Activated CD4-positive, alpha-beta T cell treated with anti-CD3 and anti-CD28 coated beads for 36 hours (primary cell): ENCODE measurements at regions not wholly inside any gene's neighbourhood (a gene's known extent, or its start where the extent isn't known, plus 50 kb on each side); places are given as distances from the start of the nearest gene placed in this dataset.

Experiments
- ATAC-seq: fragments of 200-7000 bp; cut with Tn5 transposase; one replicate; pipeline ENCODE4 v1.10.0; 2021; ENCODE audit warnings: mild to moderate bottlenecking, moderate library complexity
- CTCF ChIA-PET: fragments of 350-600 bp; sonication (Branson Sonifier 250); formaldehyde crosslinking; loops from one replicate; lab custom pipeline; 2021; ENCODE audit warnings: antibody characterized with exemption; lab: Charles Lee
- POLR2A ChIA-PET: fragments of 350-600 bp; sonication (Branson Sonifier 250); formaldehyde crosslinking; loops from one replicate; lab custom pipeline; 2021; ENCODE audit warnings: antibody characterized with exemption, inconsistent platforms; lab: Charles Lee
- DNase-seq: peaks from one replicate; pipeline ENCODE4 v3.0.0-alpha.2; 2020
- H3K27ac Mint-ChIP-seq: one replicate; pipeline ENCODE4 v1.8.0; 2021; ENCODE audit warnings: mixed read lengths
- H3K27me3 Mint-ChIP-seq: one replicate; pipeline ENCODE4 v1.8.0; 2021; ENCODE audit warnings: mixed read lengths
- H3K36me3 Mint-ChIP-seq: one replicate; pipeline ENCODE4 v1.8.0; 2021; ENCODE audit warnings: low read depth, mixed read lengths
- H3K4me1 Mint-ChIP-seq: one replicate; pipeline ENCODE4 v1.8.0; 2021; ENCODE audit warnings: mixed read lengths
- H3K4me3 Mint-ChIP-seq: one replicate; pipeline ENCODE4 v1.8.0; 2021; ENCODE audit warnings: mild to moderate bottlenecking, moderate library complexity, mixed read lengths
- H3K9me3 Mint-ChIP-seq: one replicate; pipeline ENCODE4 v1.8.0; 2021; ENCODE audit warnings: low read depth, mixed read lengths
- intact Hi-C, 2 experiments: fragments of 100-400 bp; cut with DNase I in 1 of 2; cut with micrococcal nuclease in 1 of 2; formaldehyde crosslinking; loops; one replicate each; pipeline versions ENCODE4 v1.14.2 to v1.15.1; 2022 to 2024; cut with DNase I, micrococcal nuclease

DNA sequence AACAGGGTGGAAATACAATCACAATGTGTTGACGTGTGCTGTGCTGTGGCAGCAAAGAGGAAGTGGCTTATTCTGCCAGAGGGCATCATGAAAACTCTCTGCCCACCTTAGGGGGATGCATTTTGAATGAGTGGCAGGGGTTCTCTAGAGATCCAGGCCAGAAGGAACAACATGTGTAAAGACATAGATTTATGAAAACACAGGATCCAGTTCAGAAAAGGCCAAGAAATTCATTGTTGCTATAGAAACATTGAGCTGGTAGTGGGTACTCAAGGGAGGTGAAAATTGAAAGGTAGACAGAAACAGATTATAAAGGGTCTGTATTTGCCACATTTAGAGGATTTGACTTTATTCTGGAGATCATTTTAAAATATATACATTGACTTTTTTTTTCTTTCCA lies 417.7 kb downstream of the ENC1 start:
- POLR2A ChIA-PET, result no interaction called here
- Mint-ChIP-seq H3K27ac (no peak overlapping the region), H3K4me3 (no peak overlapping the region), H3K27me3 (peaks cover 14% of the 10 kb centered on the region), H3K36me3 (no peaks in the 10 kb centered on the region), H3K4me1 (no peaks in the 10 kb centered on the region), H3K9me3 (peaks cover 7% of the 10 kb centered on the region)
- CTCF ChIA-PET, result no interaction called here
- DNase-seq (no peak), ATAC-seq (no peak)
- intact Hi-C loops, result no loop called here

DNA sequence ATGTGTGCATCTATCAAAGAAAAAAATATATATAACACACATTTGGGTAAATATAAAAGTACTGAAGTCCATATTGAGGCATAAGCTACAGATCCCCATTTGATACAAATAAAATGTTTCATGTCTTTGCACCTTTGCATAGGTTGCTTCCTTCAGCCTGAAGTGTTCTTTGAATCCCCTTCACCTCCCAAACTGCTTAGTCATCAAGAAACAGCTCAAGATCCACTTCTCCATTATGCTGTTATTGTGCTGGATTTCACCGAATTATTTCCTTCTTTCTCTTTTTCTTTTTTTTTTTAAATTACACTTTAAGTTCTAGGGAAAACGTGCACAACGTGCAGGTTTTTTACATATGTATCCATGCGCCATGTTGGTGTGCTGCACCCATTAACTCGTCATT lies 419.1 kb downstream of the ENC1 start:
- ChIA-PET POLR2A (no interaction called here), CTCF (interaction anchor here (0.5 to 0.6 kb wide), 2 partner anchors 542 to 617 kb away, joined by 3 to 4 read pairs; no protein-coding TSS in a partner anchor)
- Mint-ChIP-seq H3K4me3 (no peak overlapping the region), H3K27ac (no peak overlapping the region), H3K36me3 (no peaks in the 10 kb centered on the region), H3K4me1 (no peaks in the 10 kb centered on the region), H3K27me3 (peaks cover 16% of the 10 kb centered on the region), H3K9me3 (peaks cover 7% of the 10 kb centered on the region)
- DNase-seq (no peak), ATAC-seq (no peak)
- intact Hi-C loops, result no loop called here

GRCh38 chr5:74216012-74216411 lies 424.5 kb downstream of the ENC1 start:
- Mint-ChIP-seq H3K27me3 (peaks cover 9% of the 10 kb centered on the region), H3K27ac (no peak overlapping the region), H3K4me1 (no peaks in the 10 kb centered on the region), H3K4me3 (no peak overlapping the region), H3K9me3 (peaks cover 3% of the 10 kb centered on the region), H3K36me3 (no peaks in the 10 kb centered on the region)
- DNase-seq (no peak), ATAC-seq (no peak)
- CTCF ChIA-PET, result interaction anchor here (0.6 kb wide), 1 partner anchor 358 kb away, joined by 4 read pairs; no protein-coding TSS in a partner anchor
- POLR2A ChIA-PET, result no interaction called here
- intact Hi-C loops, result no loop called here

DNA sequence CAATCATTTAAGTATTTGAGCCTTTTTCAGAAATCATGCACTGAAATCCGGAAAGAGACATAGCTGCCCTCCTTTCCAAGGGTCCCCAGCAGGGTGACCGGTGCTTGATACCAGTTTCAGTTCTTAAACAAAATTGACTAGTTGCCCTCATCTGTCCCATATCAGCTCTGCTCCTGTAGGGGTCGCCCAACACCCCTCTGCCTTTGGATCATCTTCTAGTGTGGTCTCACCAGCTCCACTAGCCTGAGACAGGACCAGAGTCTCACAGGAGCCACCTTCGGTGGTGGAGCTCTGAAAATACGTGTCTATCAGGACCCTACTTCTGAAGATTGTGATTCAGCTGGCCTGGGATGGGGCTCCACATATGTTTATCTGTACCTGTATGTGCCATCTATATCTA lies 428.2 kb downstream of the ENC1 start:
- peaks cover 16% of the 10 kb centered on the region for H3K27me3 Mint-ChIP-seq
- H3K36me3 Mint-ChIP-seq, result no peaks in the 10 kb centered on the region
- H3K9me3 Mint-ChIP-seq, result no peaks in the 10 kb centered on the region
- no peak overlapping the region for H3K4me3 Mint-ChIP-seq
- CTCF ChIA-PET, result interaction anchor here (0.7 to 1.4 kb wide), 6 partner anchors 12 to 473 kb away, joined by 3 to 5 read pairs (median 3); partner anchors contain the start of gene HEXB
- intact Hi-C loops, result no loop called here
- POLR2A ChIA-PET, result no interaction called here
- DNase-seq (peak; percentile 32), ATAC-seq (peak; percentile 53)
- no peak overlapping the region for H3K27ac Mint-ChIP-seq
- H3K4me1 Mint-ChIP-seq, result no peaks in the 10 kb centered on the region

GRCh38 chr5:74209571-74209970 lies 431.0 kb downstream of the ENC1 start:
- no peak overlapping the region for H3K4me3 Mint-ChIP-seq
- H3K36me3 Mint-ChIP-seq, result no peaks in the 10 kb centered on the region
- intact Hi-C loops, result loop anchor here in 1 of 2 experiments (10.0 kb wide), 1 partner anchor 435 kb away; the partner anchor contains the start of gene ENC1
- ChIA-PET POLR2A (no interaction called here), CTCF (no interaction called here)
- ATAC-seq (no peak), DNase-seq (no peak)
- H3K4me1 Mint-ChIP-seq, result no peaks in the 10 kb centered on the region
- H3K27me3 Mint-ChIP-seq, result peaks cover 13% of the 10 kb centered on the region
- no peak overlapping the region for H3K27ac Mint-ChIP-seq
- no peaks in the 10 kb centered on the region for H3K9me3 Mint-ChIP-seq

GRCh38 chr5:74206579-74207550 lies 433.7 kb downstream of the ENC1 start:
- peaks cover 1% of the 10 kb centered on the region for H3K4me1 Mint-ChIP-seq
- ChIA-PET POLR2A (no interaction called here), CTCF (no interaction called here)
- H3K4me3 Mint-ChIP-seq, result no peak overlapping the region
- H3K27me3 Mint-ChIP-seq, result peaks cover 13% of the 10 kb centered on the region
- no peaks in the 10 kb centered on the region for H3K9me3 Mint-ChIP-seq
- intact Hi-C loops, result loop anchor here in 1 of 2 experiments (10.0 kb wide), 1 partner anchor 438 kb away; the partner anchor contains the start of gene ENC1
- ATAC-seq, result no peak
- DNase-seq, result no peak
- no peak overlapping the region for H3K27ac Mint-ChIP-seq
- no peaks in the 10 kb centered on the region for H3K36me3 Mint-ChIP-seq

GRCh38 chr5:74205767-74206578 lies 434.6 kb downstream of the ENC1 start:
- CTCF ChIA-PET, result no interaction called here
- DNase-seq, result no peak
- intact Hi-C loops, result loop anchor here in 1 of 2 experiments (10.0 kb wide), 1 partner anchor 439 kb away; the partner anchor contains the start of gene ENC1

DNA sequence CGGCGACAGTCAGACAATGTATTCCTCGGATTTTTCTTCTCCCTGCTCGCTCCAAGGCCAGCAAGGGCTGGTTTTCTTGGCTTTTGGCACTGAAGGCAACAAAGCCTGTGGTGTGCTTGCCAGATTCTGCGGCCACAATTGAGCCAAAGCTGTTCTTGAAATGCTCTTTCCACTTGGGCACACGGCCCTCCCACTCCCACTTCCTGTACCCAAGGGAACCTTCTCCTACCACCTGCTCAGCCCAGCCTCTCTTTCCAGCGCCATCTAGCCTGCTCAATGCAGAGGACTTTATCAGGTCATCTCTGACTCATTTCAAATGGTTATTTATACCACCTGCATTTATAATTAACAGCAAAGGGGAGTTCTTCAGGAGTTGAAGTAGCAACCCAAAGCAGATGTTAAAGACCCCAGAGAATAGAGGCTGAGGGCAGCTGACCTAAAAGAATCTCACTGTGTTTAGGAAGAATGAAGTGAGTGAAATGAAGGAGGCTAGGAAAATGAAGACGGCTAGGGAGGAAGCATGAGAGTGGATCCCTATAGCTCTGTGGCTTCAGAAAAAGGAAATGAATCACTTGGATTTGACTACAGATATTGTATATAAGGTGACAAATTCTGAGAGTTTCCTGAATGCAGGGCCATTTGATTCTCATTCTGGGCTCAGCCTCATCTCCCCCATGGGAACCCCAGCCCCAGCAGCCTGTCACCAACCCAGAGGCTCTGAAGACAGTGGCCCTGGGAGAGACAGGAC lies 439.0 kb downstream of the ENC1 start:
- H3K4me3 Mint-ChIP-seq, result no peak overlapping the region
- H3K27ac Mint-ChIP-seq, result no peak overlapping the region
- CTCF ChIA-PET, result no interaction called here
- no peaks in the 10 kb centered on the region for H3K9me3 Mint-ChIP-seq
- ATAC-seq (peak; percentile 73), DNase-seq (peak; percentile 23)
- H3K27me3 Mint-ChIP-seq, result peaks cover 6% of the 10 kb centered on the region
- peaks cover 17% of the 10 kb centered on the region for H3K4me1 Mint-ChIP-seq
- intact Hi-C loops, result loop anchor here in 1 of 2 experiments (10.0 kb wide), 1 partner anchor 443 kb away; the partner anchor contains the start of gene ENC1
- POLR2A ChIA-PET, result no interaction called here
- no peaks in the 10 kb centered on the region for H3K36me3 Mint-ChIP-seq

More at GRCh38 chr5:74205767-74206578, 434.6 kb downstream of the ENC1 start:
- no peak overlapping the region for H3K4me3 Mint-ChIP-seq
- no peaks in the 10 kb centered on the region for H3K9me3 Mint-ChIP-seq
- POLR2A ChIA-PET, result no interaction called here
- no peaks in the 10 kb centered on the region for H3K36me3 Mint-ChIP-seq
- no peak overlapping the region for H3K27ac Mint-ChIP-seq
- no peak for ATAC-seq
- H3K27me3 Mint-ChIP-seq, result peaks cover 13% of the 10 kb centered on the region
- peaks cover 7% of the 10 kb centered on the region for H3K4me1 Mint-ChIP-seq

DNA sequence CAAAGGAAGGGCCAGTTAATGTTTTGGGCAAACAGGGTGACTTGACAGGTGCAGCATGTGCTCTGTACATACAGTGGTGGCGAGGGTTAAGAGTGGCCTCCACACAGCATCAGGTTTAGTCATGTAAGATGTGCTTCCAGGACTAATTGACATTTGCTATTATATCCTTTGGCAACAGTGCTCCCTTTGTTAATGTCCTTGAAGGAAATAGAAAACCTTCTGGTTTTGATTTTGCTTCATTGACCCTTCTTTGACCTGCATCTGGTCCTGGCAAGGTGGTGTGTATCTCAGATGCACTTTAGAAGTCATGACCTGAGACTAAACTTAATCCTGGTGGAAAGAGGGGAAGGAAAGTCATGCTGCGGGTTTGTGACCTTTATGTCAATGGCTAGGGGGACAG lies 440.0 kb downstream of the ENC1 start:
- POLR2A ChIA-PET, result no interaction called here
- no peaks in the 10 kb centered on the region for H3K36me3 Mint-ChIP-seq
- ATAC-seq (no peak), DNase-seq (no peak)
- no peaks in the 10 kb centered on the region for H3K9me3 Mint-ChIP-seq
- H3K27ac Mint-ChIP-seq, result no peak overlapping the region
- H3K27me3 Mint-ChIP-seq, result peaks cover 9% of the 10 kb centered on the region
- intact Hi-C loops, result loop anchor here in 1 of 2 experiments (10.0 kb wide), 1 partner anchor 444 kb away; the partner anchor contains the start of gene ENC1
- peaks cover 17% of the 10 kb centered on the region for H3K4me1 Mint-ChIP-seq
- CTCF ChIA-PET, result no interaction called here
- H3K4me3 Mint-ChIP-seq, result no peak overlapping the region

DNA sequence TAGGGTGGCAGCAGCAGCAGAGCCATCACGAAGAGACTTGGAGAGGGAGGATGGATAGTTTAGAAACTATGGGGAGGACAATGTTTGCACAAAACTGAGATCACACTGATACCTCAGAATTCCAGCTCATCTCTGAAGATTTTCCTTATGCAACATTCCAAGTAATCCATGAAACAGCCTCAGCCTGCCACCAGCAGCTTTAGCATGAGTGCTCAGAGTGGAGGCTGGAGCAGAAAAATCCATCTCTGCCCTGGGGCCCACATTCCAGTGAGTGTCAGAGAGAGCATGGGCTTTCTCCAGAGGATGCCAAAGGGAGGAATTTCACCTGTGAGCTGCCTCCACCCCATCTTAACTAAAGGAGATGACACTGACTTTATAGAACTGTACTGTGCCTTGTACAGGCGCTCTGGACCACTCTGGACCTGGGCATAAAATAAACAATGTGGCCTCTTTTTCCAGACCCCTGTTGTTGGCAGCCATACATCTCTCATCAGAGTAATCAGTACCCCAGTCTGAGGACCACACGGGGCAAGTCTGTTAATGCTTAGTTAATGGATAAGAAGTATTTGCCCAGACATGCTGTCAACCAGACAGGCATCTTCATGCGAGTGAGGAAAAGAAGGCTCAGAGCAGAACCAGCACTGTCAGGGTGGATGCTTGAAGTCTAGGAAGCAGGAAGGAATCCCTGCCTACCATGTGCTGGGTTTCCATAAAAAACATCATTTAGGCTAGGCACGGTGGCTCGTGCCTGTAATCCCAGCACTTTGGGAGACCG lies 440.9 kb downstream of the ENC1 start:
- Mint-ChIP-seq H3K4me1 (peaks cover 17% of the 10 kb centered on the region), H3K27me3 (peaks cover 9% of the 10 kb centered on the region), H3K4me3 (no peak overlapping the region), H3K9me3 (no peaks in the 10 kb centered on the region), H3K27ac (no peak overlapping the region), H3K36me3 (no peaks in the 10 kb centered on the region)
- ATAC-seq (no peak), DNase-seq (no peak)
- POLR2A ChIA-PET, result no interaction called here
- CTCF ChIA-PET, result interaction anchor here (1.0 kb wide), 1 partner anchor 14 kb away, joined by 3 read pairs; no protein-coding TSS in a partner anchor
- intact Hi-C loops, result loop anchor here in 1 of 2 experiments (10.0 kb wide), 1 partner anchor 445 kb away; the partner anchor contains the start of gene ENC1
